Kasumi-1 (cell line): ENCODE measurements at regions not wholly inside any gene's neighbourhood (a gene's known extent, or its start where the extent isn't known, plus 50 kb on each side); places are given as distances from the start of the nearest gene placed in this dataset.
"Not testable (repeated sequence)": the region's sequence is repeated elsewhere in the genome, so short reads cannot be mapped to it uniquely, and the experiment has no call there.

Experiments used
- DNase-seq, 2 experiments: peaks; one replicate each; lab custom pipeline; 2025; lab: John Stamatoyannopoulos, UW

DNA sequence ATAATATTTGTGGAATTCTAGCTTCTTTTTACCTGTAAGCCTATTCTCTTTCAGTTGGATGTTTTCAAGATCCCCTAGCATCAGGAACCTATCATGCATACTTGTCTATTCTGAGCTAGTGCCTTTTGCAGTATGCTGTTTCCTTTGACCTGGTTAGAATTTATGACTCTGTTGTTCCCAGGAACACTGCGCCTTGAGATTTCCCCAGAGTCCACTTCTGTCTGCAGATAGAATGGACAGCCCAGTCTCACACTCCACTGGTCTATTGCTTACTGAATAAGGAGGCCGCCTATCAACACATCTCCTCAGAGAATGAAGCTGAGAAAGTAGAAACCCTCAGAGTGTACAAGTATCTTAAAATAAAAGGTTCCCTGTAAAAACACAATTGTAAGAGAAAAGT is 465.1 kb upstream of the GALNTL6 start:
- no peak for DNase-seq

DNA sequence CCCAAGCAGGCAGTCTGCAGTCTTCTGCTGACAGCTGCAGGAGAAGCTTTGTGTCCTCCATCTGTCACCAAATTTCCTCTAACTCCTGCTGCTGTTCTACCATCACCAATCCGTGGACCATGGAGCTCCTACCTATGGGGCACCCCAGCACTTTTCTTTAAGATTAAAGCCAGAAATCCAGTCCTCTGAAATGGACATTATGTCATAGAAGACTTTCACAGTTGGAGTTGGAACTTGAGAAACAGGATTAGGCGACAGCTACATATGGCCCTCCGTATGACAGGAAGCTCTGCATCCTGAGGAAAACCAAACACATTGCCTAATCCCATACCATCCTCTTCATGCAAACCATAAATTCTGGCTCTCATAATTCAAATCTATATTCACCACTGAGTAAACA is 470.6 kb upstream of the GALNTL6 start:
- DNase-seq, result peak; percentile 67 to 80

DNA sequence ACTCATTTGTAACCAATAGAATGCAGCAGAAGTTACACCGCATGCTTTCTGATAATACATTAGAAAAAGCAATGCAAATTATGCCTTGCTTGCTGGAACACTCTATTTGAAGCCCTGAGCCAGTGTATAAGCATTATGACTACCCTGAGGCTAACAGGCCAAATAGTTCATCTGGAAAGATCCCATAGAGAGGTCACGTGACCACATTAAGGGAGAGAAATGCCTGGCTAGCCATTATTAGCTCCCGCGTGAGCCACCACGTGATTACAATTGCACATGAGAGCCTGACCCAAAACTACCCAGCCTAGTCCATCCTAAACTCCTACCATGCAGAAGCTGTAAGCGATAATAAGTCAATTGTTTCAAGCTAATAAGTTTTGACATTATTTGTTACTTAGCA is 472.9 kb upstream of the GALNTL6 start:
- DNase-seq, result no peak

DNA sequence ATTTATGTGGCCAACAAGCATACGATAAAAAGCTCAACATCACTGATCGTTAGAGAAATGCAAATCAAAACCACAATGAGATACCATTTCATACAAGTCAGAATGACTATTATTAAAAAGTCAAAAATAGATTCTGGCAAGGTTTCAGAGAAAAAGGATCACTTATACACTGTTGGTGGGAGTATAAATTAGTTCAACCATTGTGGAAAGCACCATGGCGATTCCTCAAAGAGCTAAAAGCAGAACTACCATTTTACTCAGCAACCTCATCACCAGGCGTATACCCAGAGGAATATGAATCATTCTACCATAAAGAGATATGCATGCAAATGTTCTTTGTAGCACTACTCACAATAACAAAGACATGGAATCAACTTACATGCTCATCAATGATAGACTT is 478.7 kb upstream of the GALNTL6 start:
- no peak for DNase-seq

DNA sequence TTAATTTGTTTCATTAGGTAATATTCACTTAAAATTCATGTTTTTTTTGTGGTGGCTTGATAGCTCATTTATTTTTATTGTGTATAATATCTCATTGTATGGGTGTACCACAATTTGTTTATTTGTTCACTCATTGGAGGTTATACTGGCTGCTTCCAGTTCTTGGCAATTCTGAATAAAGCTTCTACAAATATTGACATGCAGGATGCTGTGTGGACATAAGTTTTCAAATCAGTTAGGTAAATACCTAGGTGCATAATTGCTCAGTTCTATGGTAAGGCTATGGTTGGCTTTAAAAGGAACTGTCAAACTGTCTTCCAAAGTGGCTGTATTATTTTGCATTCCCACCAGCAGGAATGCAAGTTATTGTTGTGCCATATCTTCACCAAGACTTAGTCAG is 504.5 kb upstream of the GALNTL6 start:
- no peak for DNase-seq

DNA sequence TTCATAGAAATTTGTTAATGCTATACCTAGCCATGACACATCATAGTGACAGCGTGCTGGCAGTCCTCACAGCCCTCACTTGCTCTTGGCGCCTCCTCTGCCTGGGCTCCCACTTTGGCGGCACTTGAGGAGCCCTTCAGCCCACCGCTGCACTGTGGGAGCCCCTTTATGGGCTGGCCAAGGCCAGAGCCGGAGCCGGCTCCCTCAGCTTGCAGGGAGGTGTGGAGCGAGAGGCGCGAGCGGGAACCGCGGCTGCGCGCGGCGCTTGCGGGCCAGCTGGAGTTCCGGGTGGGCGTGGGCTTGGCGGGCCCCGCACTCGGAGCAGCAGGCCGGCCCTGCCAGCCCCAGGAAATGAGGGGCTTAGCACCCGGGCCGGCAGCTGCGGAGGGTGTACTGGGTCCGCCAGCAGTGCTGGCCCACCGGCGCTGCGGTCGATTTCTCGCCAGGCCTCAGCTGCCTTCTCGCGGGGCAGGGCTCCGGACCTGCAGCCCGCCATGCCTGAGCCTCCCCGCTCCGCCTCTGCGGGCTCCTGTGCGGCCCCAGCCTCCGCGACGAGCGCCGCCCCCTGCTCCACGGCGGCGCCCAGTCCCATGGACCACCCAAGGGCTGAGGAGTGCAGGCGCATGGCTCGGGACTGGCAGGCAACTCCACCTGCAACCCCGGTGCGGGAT is 515.0 kb upstream of the GALNTL6 start:
- DNase-seq, result not testable (repeated sequence)

DNA sequence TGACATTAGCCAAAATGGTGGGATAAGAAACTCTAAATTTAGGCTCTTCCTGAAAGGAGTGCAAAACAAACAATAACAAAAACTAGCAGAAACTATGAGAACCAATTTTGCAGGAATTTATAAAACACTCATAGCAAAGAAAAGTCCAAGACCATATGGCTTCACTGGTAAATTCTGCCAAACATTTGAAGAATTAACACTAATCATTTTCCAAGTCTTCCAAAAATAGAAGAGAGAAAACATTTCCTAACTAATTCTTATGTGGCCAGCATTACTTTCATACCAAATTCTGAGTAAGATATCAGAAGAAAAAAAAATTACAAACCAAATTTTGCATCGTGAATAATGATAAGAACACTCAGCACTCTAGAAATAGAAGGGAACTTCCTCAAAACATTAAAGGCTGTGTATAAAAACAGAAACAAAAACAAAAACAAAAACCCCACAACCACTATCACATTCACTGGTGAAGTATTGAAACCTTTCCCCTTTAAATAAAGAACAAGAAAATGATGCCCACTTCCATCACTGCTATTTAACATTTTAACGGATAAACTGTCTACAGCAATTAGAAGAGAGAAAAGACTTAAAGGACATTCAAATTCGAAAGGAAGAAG is 524.3 kb upstream of the GALNTL6 start:
- DNase-seq, result no peak

DNA sequence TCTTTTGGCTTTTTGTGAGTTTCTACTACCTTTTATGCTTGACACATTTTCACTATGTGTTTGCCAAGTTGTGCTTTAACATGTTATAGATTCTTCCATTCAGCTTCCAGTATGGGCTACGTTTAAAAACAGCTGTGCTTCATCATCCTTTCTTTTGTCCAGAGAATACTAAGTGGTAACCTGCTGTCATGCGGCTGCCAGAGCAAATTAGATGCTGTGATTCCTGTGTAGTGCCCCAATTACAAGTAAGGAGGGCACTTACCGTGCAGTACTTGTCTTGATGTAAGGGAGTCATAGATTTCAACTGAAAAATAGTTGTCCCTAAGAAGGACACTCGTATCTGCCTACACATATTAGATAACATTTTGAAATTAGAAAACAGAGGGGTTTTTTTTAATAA is 531.8 kb upstream of the GALNTL6 start:
- DNase-seq, result no peak

DNA sequence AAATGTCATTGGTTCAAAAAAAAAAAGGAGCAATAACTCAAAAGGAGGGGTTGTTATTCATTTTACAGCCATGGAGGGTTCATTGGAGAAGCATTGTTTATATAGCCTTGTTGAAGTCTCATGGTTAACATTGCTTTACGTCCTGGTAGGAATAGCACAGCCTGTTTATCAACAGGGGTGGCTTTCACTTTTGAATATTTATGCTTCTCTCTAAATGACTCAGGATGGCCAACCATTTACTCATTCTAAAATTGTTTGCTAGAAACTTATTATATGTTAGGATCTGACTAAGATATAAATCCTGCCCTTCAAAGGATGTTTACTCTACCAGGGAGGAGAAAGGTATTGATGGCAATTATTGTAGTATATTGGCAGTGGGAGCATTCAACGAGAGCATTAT is 534.1 kb upstream of the GALNTL6 start:
- no peak for DNase-seq

DNA sequence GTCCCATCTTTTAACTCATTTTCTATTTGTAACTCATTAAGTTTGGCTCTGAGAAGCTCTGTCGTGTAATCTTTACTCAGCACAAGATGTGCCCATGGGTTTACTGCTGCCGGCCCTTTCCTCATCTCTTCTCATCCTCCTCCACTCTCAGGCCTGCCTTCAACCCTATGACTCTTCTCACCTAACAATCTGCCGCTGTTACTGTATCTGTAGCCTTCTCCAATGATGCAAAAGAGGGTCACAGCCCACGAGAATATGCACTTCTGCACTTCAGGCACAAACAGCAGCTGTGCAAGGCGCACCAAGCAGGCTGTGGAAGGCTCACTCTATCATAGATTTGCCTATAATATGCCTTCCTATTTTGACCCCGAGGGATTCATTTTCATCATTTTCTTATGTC is 546.5 kb upstream of the GALNTL6 start:
- no peak for DNase-seq

DNA sequence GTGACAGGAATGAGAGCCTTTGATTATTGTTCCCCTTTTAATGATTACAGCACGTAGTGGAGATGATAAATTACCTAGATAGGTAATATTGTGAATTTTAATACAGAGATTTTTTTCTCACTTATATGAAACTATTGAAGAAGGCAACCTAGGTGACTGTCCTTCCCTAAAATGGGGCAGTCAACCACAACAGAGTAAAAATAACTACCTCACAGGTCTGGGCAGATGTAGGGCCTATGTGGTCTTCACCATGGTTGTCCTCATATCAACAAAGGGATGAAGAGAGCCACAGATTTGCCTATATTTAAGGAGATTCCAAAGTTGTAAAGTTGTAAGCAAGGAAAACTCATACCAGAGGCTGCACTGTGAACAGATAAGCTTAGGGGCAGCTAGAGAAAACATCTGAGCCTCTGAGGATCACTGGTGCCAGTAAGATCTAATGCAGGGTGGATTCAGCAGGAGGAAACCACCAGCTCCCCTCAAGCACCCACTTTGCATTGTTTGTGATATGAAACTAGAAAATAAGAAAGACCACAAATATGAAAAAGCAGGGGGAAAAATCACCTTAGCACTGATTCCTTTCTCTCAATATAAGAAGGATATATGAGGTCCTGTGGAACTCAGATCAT is 547.9 kb upstream of the GALNTL6 start:
- no peak for DNase-seq

DNA sequence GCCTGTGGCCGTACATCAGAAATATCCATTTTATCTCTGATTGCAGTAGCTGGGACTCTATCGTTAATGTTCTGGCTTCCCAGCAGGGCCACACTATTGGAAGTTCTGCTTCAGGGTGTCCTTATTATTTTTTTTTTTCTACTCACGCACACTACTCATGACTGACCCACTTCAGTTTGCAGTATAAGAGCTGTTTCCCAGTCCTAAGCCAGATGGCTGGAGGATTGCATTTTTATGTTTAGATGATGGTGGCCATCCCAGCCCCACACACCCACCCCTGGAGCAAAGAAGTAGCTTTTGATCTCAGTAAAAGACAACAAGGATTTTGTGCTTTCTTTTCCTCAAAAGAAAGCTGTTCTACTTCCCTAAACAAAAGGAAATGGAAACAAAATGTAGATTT is 557.0 kb upstream of the GALNTL6 start:
- no peak for DNase-seq

DNA sequence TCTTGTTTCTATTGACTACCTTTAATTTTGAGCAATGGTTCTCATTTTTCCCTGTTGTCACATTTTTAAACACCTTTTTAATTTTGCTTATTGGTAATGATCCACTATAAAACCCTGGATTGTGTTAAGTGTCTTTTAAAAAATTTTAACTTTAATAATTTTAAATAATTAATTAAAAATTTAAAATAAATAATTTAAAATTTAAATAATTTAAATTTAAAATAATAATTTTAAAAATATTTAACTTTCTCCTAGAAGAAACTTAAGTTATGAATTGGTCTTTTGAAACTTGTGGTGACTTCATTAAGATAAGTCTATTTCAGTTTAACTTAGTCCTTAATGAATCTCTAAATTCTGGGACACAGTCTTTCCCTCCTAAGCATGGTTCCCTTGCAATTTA is 566.3 kb upstream of the GALNTL6 start:
- no peak for DNase-seq

DNA sequence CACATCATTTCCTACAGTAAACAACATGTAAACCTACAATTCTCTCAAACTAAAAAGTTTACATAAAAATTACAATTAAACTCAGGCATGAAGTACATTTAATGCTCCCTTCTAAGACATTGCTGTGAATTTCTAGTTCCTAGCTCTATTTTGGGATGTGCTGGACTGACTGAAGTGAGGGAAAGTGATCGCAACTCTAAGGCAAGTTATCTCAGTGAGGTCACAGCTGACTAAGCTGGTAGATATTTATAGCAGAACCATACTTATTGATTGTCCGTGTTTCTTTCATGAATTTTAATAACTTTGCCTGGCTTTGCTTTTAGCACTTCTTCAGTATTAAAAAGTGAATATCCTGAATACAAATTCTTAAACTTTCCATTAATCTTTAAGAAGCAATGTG is 570.4 kb upstream of the GALNTL6 start:
- DNase-seq, result no peak

DNA sequence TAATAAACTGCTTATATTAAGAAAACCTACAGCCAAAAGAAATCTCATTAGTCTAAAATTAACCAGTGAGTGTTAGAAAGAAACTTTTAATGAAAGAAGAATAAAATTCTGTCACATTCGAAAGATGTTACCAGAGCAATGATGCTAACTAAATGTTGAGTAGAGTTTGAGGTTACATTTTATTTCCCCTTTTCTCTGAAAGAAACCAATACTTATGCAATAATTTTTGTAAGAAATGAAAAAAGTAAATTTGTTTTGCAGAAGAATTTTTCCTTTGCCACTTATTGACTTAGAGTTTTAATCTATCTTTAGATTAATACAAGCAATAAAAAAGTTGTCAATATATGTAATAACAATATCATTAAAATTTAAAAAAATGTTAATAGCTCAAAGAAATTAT is 574.0 kb upstream of the GALNTL6 start:
- peak; percentile 26 to 30 for DNase-seq

DNA sequence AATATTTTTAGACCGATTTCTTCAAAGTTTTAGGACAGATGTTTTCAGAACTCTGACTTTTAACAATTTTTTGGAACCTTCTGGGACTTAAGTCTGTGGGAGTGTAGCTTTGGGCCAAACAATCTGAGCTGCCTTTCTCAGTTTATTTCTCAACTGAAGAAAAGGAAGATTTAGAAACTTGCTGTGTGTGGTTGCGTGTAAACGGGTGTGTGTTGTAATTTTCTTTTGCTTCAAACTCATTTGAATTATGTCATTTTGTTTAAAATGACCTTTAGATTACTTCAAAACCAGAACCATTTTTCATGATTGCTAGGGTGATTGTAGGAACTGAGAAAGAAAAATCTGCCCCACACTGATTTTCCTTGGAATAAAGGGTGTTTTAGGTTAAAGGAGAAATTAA is 577.7 kb upstream of the GALNTL6 start:
- DNase-seq, result no peak

DNA sequence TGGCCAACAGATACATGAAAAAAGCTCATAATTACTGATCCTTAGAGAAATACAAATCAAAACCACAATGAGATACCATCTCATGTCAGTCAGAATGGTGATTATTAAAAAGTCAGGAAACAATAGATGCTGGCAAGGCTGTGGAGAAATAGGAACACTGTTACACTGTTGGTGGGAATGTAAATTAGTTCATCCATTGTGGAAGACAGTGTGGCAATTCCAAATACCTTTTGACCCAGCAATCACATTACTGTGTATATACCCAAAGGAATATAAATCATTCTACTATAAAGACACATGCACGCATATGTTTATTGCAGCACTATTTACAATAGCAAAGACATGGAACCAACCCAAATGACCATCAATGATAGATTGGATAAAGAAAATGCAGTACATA is 583.9 kb upstream of the GALNTL6 start:
- DNase-seq, result not testable (repeated sequence)

DNA sequence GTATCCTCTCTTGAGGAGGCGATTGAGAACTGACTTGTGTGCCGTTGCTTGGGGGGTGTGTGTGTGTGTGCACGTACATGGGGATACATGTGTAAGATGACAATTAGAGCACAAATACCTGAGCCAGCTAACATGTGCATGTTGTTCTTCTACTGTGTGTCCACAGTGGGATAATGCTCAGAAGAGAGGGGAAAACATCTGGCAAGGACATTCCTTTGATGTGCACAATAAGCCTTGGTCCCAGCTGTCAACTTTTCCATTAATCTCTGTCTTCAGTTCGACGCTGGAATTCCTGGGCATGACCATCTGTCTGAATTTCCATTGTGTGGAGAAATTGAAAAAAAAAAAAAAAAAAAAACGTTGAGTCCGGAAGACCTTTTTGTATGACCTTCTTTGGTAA is 592.0 kb upstream of the GALNTL6 start:
- no peak for DNase-seq

DNA sequence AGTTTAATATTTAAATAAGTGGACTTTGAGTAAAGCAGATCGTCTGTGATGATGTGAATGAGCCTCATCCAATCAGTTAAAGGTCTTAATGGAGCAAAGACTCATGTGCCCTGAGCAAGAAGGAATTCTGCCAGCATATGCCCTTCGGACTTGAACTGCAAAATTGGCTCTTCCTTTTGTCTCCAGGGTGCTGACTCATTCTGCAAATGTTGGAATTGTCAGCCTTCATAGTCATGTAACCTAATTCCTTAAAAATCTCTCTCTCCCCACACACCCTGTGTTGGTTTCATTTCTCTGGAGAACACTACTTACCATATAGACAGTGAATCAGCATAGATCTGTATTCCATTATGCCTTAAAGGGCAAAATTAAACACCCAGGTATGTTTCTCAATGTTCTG is 609.8 kb upstream of the GALNTL6 start:
- DNase-seq, result no peak

DNA sequence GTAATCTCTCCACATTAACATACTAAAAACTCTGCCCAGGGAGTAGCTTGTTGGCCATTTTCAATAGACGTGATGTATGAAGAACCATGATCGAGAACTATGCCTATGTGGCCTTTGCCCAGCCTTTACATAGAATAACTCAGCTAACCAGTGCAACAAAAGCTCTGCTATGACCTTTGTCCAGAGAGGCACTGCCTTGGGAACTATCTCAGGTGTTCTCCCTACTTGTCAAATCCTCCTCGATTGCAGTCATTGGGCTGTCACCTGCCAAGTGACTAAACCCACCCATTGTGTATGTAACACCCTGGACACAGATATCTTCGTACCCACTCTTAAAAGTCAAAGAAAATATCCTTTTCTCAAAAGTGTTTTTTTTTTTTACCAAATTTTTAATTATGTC is 610.3 kb upstream of the GALNTL6 start:
- DNase-seq, result no peak

DNA sequence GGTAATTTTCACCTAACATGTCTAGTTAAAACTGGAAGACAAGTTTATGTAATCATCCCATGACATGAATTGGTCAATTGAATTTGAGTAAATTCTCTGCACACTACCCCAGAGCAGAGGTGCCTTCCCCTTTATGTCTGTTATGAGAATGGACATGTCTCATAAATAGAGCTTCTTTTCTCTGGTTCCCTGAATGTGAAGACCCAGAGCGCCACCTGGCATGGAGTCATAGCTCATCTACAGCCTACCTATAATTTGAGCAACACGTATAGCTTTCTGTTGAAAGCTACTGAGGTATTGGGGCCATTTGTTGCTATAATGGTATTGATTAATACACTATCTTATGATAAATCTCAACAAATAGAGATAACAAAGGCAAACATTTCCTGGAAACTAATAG is 626.5 kb upstream of the GALNTL6 start:
- DNase-seq, result no peak

DNA sequence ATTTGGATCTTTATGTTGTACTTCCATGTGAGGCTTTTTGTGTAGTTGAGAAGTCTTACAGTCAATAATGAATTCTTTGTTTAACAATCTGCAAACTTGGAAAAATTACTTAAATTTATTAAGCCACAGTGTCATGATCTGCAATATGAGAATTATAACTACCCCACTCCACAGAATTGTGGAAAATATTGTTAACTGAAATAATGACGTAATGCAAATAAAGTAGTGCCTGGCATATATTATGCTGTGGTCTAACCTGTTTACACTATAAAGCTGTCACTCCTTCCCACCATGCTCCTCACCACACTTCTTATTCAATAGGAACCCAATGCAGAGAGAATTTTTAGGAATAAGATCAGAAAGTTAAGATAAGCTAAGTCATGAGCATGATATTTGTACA is 632.1 kb upstream of the GALNTL6 start:
- no peak for DNase-seq

DNA sequence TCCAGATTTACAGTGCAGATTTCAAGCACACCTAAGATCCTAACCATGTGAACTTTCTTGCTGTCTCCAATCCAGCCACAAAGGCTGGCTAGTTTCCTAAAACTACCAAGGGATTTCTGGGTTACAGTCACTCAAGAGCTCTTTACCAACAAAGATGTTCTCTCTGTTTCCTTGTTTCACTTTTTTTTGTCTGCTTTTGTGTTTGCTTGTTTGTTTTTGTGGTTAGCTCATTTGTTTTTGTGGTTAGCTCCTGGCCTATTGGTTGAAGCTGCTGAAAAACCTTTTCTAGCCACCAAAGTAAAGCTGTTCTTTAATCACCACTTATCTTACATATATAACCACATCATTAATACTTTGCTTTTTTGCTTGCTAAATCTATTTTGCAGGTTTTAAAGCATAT is 642.5 kb upstream of the GALNTL6 start:
- no peak for DNase-seq

DNA sequence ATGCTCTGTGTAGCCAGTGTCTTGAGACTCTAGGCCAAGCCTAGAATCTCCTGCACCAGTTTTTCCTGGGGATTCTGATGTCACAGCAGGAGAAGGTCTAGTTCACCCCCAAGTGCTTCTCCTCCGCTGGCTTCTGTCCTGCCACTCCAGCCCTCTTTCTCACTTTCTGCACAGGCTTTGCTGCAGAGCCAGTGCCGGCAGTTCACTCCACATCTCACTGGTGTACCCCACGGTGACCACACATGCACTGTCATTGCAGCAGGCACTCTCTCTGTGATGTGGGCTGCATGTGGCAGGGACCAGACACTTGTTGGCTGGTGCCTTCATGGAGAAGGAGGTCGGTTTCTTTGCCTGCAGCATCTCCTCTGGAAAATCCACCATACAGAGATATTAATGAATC is 643.8 kb upstream of the GALNTL6 start:
- DNase-seq, result no peak
